ENCODE measurements at regions not wholly inside any gene's neighbourhood (a gene's known extent, or its start where the extent isn't known, plus 50 kb on each side); places are given as distances from the start of the nearest gene placed in this dataset.
"Not testable (repeated sequence)": the region's sequence is repeated elsewhere in the genome, so short reads cannot be mapped to it uniquely, and the experiment has no call there.

DNA sequence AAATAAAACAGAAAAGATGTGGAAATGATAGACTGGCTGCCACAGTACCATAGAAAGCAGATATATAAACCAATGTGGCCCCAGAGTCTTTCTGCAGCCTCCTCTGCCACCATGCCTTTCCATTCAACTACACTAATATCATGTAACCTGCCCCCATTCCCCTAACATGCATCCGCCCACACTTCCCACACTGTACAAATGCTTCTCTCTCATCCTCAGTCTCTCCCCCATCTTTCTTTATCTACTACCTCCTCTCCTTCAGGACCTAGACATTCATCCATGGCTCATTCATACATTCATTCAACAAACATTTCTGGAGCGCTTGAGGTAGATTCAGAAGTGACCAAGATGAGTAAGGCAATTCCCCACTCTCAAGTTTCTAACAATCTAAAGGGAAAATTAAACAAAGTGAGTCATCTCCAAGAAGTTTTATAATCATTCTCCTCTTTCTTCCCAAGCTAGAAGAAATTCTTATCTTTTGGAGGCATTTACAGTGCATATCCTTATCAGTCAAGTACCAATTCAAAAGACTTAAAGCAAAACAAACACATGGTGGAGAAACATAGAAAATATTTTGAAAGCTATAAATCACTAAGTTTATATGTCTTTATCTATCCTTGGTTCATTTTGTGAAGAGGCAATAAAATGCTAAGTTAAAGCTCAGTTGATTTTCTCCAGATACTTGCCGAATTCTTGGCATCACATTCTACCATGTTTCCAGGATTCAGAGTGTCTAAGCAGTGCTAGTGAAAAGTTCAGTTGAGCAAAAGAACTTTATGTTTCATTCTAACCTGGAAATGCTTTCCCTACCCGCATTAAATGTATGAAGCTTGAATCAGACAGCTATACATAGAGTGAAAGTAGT is 70.5 kb upstream of the FRMD6 start:
- no peak for DNase-seq (ENCODE audit: low spot score)

DNA sequence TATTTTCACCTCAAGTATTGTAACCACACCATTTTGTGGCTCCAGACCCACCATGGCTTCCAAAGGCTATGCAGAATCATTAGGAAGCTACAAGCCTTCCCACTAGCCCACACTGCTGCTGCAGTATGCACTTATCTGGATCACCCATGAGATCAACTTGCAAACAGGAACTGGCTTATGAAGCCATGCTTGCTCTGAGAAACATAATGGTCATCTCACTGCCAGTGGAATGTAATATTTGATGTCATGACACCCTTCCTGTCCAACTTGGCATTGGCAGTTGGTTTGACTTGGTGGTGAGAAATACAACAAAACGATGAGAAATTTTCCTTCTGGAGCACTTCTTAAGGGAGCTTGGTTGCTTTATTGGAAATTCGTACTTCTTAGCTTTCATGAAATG is 69.3 kb upstream of the FRMD6 start:
- no peak for DNase-seq (ENCODE audit: low spot score)

DNA sequence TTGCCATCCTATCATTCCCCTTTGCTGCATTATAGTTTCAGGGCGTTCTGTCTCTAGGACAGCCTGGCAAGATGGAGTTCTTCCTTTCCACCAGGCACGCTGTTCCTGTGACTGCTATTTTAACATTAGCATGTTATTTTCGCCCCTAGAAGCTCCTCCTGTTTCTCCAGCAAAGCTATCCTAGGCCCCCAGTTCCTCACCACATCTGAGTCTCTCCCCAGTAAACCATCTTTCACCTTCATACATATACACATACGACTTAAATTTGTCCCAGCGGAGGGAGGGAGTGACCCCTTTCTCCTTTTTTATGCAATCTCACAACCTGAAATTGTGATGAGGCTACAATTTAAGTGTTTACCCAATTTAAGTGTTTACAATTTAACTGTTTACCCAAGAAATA is 66.7 kb upstream of the FRMD6 start:
- no peak for DNase-seq (ENCODE audit: low spot score)

DNA sequence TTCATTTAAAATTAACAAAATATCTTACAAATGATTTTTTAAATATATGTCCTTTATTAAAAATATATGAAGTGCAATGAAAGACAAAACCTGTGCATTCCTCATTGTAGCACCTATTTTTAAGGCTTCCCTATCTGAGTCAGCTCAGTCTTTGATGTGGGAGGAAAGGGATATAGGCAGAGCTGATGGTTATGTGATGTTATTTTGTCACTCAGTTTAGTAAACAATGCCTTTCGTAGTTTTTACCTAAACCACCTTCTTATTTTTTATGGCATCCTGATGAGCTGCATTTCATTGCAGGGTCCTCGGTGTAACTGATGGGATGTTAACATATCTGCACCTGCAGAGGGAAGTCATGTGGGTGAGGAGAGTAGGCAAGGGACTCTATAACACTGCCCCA is 58.9 kb upstream of the FRMD6 start:
- no peak for DNase-seq (ENCODE audit: low spot score)

DNA sequence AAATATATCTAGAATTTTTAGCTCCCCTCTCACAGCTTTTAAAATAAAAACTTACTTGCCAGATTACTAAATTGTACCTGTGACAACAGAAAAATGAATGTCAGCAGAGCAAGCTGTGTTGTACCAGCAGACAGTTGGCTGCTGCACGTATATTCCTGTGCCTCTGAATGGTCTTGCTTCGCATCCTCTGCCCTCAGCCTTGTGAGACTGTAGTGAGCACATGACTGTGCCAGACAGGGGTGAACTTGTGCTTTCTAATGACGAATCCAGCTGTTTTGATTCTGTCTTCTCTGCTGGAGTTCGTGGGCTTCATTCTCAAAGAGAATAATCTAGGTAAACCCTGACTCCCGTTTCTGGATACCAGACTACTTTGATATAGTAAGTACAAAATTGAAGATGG is 58.3 kb upstream of the FRMD6 start:
- no peak for DNase-seq (ENCODE audit: low spot score)

DNA sequence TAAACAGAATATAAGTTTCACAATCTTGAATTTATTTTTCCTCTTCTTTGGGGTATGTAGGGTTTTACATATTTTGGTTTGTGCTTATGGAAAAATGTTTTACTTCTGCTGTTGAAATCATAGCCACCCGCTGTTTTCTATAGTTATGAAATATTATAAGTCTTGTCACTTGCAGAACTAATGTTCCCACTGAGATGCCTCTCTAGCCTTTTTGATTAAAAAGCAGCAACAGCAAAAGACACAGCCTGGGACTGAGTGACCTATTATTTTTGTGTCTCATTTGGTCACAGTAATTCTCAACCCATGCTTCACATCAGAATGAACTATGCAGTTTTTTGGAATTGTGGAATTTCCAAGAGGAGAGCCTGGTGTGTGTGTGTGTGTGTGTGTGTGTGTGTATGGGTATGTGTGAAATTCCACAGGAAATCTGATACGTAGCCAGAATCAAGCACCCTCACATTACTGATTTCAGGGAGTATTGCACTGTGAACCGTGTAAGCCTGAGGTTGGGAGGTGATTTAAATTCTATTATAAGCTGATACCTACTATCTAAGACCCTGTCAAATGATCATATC is 55.7 kb upstream of the FRMD6 start:
- no peak for DNase-seq (ENCODE audit: low spot score)

DNA sequence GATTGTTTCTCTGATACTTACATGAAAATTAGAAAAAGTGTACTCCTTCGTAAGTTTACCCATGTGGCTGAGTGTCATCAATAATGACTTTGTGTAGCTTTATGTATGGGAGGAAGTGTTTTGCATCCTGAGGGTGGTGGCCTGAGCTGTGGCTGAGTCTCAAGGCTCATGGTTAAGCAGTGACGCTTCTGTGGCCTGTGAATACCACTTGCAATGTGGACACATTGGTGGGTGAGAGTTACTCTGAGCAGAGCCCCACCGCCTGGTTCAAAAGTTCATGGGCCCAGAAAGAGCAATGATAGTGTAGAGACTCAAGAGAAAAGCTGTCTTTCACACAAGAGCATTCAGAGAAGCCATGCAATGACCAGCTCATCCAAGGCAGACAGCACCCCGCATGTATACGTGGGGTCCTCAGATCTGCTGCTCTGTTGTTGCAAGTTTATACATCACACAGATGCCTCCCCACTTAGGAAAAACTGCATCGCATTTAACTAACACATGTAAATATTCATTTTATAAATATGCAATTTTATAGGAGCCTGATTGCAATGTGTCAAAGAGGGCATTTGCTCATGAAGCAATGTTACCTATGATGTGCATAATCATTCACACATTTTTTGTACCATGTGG is 55.1 kb upstream of the FRMD6 start:
- no peak for DNase-seq (ENCODE audit: low spot score)

DNA sequence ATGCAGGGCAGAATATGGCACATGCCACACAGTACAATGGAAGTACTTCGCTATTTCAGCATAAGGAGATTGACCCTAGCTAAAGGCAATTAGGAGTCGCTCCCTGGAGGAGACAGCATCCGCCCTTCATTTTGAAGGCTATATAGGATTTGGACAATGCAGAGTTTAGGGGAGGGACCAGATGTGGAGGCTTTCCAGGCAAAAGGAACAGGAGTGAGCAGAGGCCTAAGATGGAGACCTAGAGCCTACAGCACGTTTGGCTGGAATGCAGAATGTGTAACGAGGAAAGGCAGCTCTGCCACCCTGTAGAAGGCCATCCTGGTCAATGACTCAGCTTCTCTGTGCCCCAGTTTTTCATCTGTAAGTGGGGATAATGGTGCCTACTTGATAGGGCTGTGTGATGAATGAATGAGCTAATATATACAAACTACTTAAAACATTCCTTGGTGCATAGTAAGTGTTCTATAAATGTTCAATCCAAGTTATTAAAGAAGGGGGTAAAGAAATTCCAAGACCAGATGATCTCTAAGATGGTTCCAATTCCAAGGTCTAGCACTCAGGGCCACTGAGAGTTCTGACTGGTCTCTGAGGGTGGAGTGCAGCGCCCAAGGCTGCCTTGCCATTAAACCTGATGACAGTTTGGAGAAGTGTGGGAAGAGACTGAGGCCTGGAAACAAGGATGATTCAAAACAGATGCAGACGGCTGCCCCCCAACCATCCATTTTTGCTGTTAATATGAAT is 54.3 kb upstream of the FRMD6 start:
- no peak for DNase-seq (ENCODE audit: low spot score)

DNA sequence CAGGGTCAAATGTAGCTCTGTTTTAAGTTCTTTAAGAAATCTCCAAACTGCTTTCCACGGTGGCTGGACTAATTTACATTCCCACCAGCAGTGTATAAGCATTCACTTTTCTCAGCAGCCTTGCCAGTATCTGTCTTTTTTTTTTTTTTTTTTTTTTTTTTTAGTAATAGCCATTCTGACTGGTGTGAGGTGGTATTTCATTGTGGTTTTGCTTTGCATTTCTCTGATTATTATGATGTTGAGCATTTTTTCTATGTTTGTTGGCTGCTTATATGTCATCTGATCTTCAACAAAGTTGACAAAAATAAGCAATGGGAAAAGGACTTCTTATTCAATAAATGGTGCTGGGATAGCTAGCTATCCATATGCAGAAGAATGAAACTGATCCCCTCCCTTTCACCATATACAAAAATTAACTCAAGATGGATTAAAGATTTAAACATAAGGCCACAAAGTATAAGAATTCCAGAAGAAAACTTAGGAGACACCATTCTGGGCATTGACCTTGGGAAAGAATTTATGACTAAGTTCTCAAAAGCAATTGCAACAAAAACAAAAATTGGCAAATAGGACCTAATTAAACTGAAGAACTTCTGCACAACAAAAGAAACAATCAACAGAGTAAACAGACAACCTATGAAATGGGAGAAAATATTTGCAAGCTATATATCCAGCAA is 52.6 kb upstream of the FRMD6 start:
- not testable (repeated sequence) for DNase-seq (ENCODE audit: low spot score)

DNA sequence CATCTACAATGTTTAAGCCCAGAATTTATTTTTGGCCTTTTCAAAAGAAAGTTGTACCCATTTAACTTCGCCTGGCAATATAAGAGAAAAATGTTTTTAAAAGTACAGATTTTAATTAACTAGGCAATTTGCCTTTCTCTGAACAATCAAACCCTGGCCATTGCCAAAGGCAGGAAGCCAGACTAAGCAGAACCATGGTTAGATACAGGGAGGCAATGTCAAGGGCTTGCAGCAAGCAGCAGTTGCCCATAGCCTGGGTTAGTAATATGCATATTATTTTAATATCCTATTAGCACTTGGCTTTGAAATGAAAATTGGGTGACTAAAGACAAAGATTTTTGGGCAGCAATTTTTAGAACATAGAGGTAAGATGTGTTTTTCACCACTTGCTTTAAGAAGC is 51.1 kb upstream of the FRMD6 start:
- DNase-seq (ENCODE audit: low spot score): no peak
